WTC11 (cell line): ENCODE measurements at regions not wholly inside any gene's neighbourhood (a gene's known extent, or its start where the extent isn't known, plus 50 kb on each side); places are given as distances from the start of the nearest gene placed in this dataset.

Experiments
- ATAC-seq: fragments of 200-7000 bp; cut with Tn5 transposase; 2 replicates; pipeline ENCODE4 v1.10.0; 2021; ENCODE audit warnings: mild to moderate bottlenecking, moderate library complexity
- CTCF ChIA-PET: fragments of 300-600 bp; sonication (Branson Sonifier 250); formaldehyde crosslinking; loops from one replicate; lab custom pipeline; 2021; ENCODE audit warnings: antibody characterized with exemption; lab: Charles Lee
- POLR2A ChIA-PET: fragments of 350-600 bp; sonication (Branson Sonifier 250); formaldehyde crosslinking; loops from one replicate; lab custom pipeline; 2021; ENCODE audit warnings: antibody characterized with exemption; lab: Charles Lee
- DNase-seq: peaks from one replicate; pipeline ENCODE4 v3.0.0; 2021; ENCODE audit warnings: low spot score
- H3K27ac Mint-ChIP-seq: 2 replicates; pipeline ENCODE4 v1.8.0; 2021; ENCODE audit warnings: mixed read lengths
- H3K27me3 Mint-ChIP-seq: 2 replicates; pipeline ENCODE4 v1.8.0; 2021; ENCODE audit warnings: low read depth, mild to moderate bottlenecking, moderate library complexity, mixed read lengths
- H3K36me3 Mint-ChIP-seq: 2 replicates; pipeline ENCODE4 v1.8.0; 2021; ENCODE audit warnings: mixed read lengths
- H3K4me1 Mint-ChIP-seq: 2 replicates; pipeline ENCODE4 v1.8.0; 2022; ENCODE audit warnings: mixed read lengths
- H3K4me3 Mint-ChIP-seq: 2 replicates; pipeline ENCODE4 v1.8.0; 2021; ENCODE audit warnings: mild to moderate bottlenecking, moderate library complexity, mixed read lengths
- H3K9me3 Mint-ChIP-seq: 2 replicates; pipeline ENCODE4 v1.8.0; 2021; ENCODE audit warnings: mixed read lengths
- AR ChIP-seq: fragments of 250-450 bp; sonication (Bioruptor Pico); IDR thresholded peaks from 2 replicates; pipeline ENCODE4 v1.9.0; 2021; ENCODE audit warnings: mild to moderate bottlenecking
- ATF6 ChIP-seq: sonication (generic); formaldehyde crosslinking; IDR thresholded peaks from 2 replicates; pipeline ENCODE4 v1.8.1; 2023; ENCODE audit warnings: mild to moderate bottlenecking, missing genetic modification reagents
- E2F5 ChIP-seq: sonication (generic); formaldehyde crosslinking; IDR thresholded peaks from 2 replicates; pipeline ENCODE4 v1.8.1; 2022; ENCODE audit warnings: mild to moderate bottlenecking, moderate library complexity, missing genetic modification reagents
- ESRRA ChIP-seq: sonication (generic); formaldehyde crosslinking; IDR thresholded peaks from 2 replicates; pipeline ENCODE4 v1.8.1; 2022; ENCODE audit warnings: mild to moderate bottlenecking, missing genetic modification reagents, borderline replicate concordance
- GTF2I ChIP-seq: fragments of 250-450 bp; sonication (Bioruptor Pico); conservative IDR thresholded peaks from 2 replicates; pipeline ENCODE4 v1.4.0; 2021; ENCODE audit warnings: mild to moderate bottlenecking
- HMGA2 ChIP-seq: fragments of 250-450 bp; sonication (Bioruptor Pico); IDR thresholded peaks from 2 replicates; pipeline ENCODE4 v1.4.0; 2021; ENCODE audit warnings: mild to moderate bottlenecking, moderate library complexity
- MLX ChIP-seq: sonication (generic); formaldehyde crosslinking; IDR thresholded peaks from 2 replicates; pipeline ENCODE4 v1.8.1; 2023; ENCODE audit warnings: mild to moderate bottlenecking, missing genetic modification reagents, moderate library complexity
- MXD4 ChIP-seq: fragments of 250-450 bp; sonication (Bioruptor Pico); IDR thresholded peaks from 2 replicates; pipeline ENCODE4 v1.8.0; 2021; ENCODE audit warnings: mild to moderate bottlenecking, moderate library complexity, borderline replicate concordance
- NR1H2 ChIP-seq: sonication (generic); formaldehyde crosslinking; IDR thresholded peaks from 2 replicates; pipeline ENCODE4 v1.9.0; 2021; ENCODE audit warnings: mild to moderate bottlenecking, moderate library complexity, missing genetic modification reagents
- NR3C1 ChIP-seq: sonication (generic); formaldehyde crosslinking; conservative IDR thresholded peaks from 2 replicates; pipeline ENCODE4 v1.8.1; 2023; ENCODE audit warnings: low read depth, mild to moderate bottlenecking, missing genetic modification reagents
- PRDM15 ChIP-seq: sonication (generic); formaldehyde crosslinking; IDR thresholded peaks from 2 replicates; pipeline ENCODE4 v1.8.0; 2022; ENCODE audit warnings: missing genetic modification reagents
- SP1 ChIP-seq: sonication (generic); formaldehyde crosslinking; conservative IDR thresholded peaks from 2 replicates; pipeline ENCODE4 v1.8.1; 2022; ENCODE audit warnings: missing genetic modification reagents
- USF1 ChIP-seq: sonication (generic); formaldehyde crosslinking; IDR thresholded peaks from 2 replicates; pipeline ENCODE4 v1.8.0; 2022; ENCODE audit warnings: mild to moderate bottlenecking, missing genetic modification reagents
- USF2 ChIP-seq: sonication (generic); formaldehyde crosslinking; IDR thresholded peaks from 2 replicates; pipeline ENCODE4 v1.8.1; 2023; ENCODE audit warnings: mild to moderate bottlenecking, missing genetic modification reagents, moderate library complexity
- ZNF263 ChIP-seq: sonication (generic); formaldehyde crosslinking; IDR thresholded peaks from 2 replicates; pipeline ENCODE4 v1.8.1; 2022; ENCODE audit warnings: low read depth, mild to moderate bottlenecking, moderate library complexity, missing genetic modification reagents
- ZNF416 ChIP-seq: fragments of 250-450 bp; sonication (Bioruptor Pico); IDR thresholded peaks from 2 replicates; pipeline ENCODE4 v1.9.0; 2021; ENCODE audit warnings: mild to moderate bottlenecking, inconsistent platforms
- ZNF423 ChIP-seq: fragments of 250-450 bp; sonication (Bioruptor Pico); IDR thresholded peaks from 2 replicates; pipeline ENCODE4 v2.1.2; 2022; ENCODE audit warnings: mild to moderate bottlenecking, moderate library complexity
- ZNF425 ChIP-seq: fragments of 250-450 bp; sonication (Bioruptor Pico); conservative IDR thresholded peaks from 2 replicates; pipeline ENCODE4 v1.9.0; 2021; ENCODE audit warnings: mild to moderate bottlenecking
- ZNF512 ChIP-seq: sonication (generic); formaldehyde crosslinking; IDR thresholded peaks from 2 replicates; pipeline ENCODE4 v1.8.1; 2022; ENCODE audit warnings: missing genetic modification reagents, borderline replicate concordance

GRCh38 chr1:181257117-181257516 is 168.6 kb downstream of the IER5 start:
- Mint-ChIP-seq H3K4me1 (peaks cover 7% of the 10 kb centered on the region), H3K36me3 (peaks cover 27% of the 10 kb centered on the region), H3K4me3 (no peak overlapping the region), H3K27ac (no peak overlapping the region), H3K27me3 (peaks cover 23% of the 10 kb centered on the region), H3K9me3 (peaks cover 36% of the 10 kb centered on the region)
- no peak for ATAC-seq
- CTCF ChIA-PET: no interaction called here
- TF ChIP-seq ZNF423 (CRISPR knock-in tag) (no peak), HMGA2 (CRISPR knock-in tag) (no peak), MLX (CRISPR knock-in tag) (no peak), ATF6 (CRISPR knock-in tag) (no peak), ZNF512 (CRISPR knock-in tag) (no peak), ZNF263 (CRISPR knock-in tag) (no peak), GTF2I (CRISPR knock-in tag) (no peak), MXD4 (CRISPR knock-in tag) (no peak), ZNF425 (no peak), PRDM15 (CRISPR knock-in tag) (no peak), SP1 (no peak), USF2 (CRISPR knock-in tag) (no peak), NR1H2 (CRISPR knock-in tag) (no peak)
- DNase-seq: no peak
- POLR2A ChIA-PET: no interaction called here

- DNase-seq (no peak), ATAC-seq (no peak)
- no peak overlapping the region for H3K27ac Mint-ChIP-seq
- peaks cover 17% of the 10 kb centered on the region for H3K36me3 Mint-ChIP-seq
- ChIA-PET POLR2A (no interaction called here), CTCF (no interaction called here)
- H3K4me1 Mint-ChIP-seq: no peaks in the 10 kb centered on the region
- no peak overlapping the region for H3K4me3 Mint-ChIP-seq
- H3K9me3 Mint-ChIP-seq: peaks cover 24% of the 10 kb centered on the region
- peaks cover 23% of the 10 kb centered on the region for H3K27me3 Mint-ChIP-seq
- TF ChIP-seq USF1 (CRISPR knock-in tag): no peak
- TF ChIP-seq ZNF416 (CRISPR knock-in tag): no peak
- no peak for TF ChIP-seq AR (CRISPR knock-in tag)
- TF ChIP-seq ESRRA (CRISPR knock-in tag): no peak
- no peak for TF ChIP-seq E2F5 (CRISPR knock-in tag)
- no peak for TF ChIP-seq NR3C1 (CRISPR knock-in tag)
Observed at GRCh38 chr1:181259026-181259745, 170.7 kb downstream of the IER5 start.
